ENCODE measurements at regions not wholly inside any gene's neighbourhood (a gene's known extent, or its start where the extent isn't known, plus 50 kb on each side); places are given as distances from the start of the nearest gene placed in this dataset.

GRCh38 chr2:47257946-47258348, 81.6 kb upstream of the CALM2 start:
- no TSS peak for BruUV-seq (replicated peaks)
- Histone ChIP-seq H3K4me1 (replicated peaks in 1 of 2; ENCODE audit: control insufficient read depth in 2 of 2, insufficient read depth in 2 of 2, low read length in 2 of 2) (peaks cover 0 to 2% of the 10 kb centered on the region in 2 experiments; a peak in 2 of 5 replicates), H3K9ac (ENCODE audit: insufficient read depth in 1 of 2, low read depth in 2 of 2, low read length in 2 of 2) (no peak overlapping the region), H4K20me1 (replicated peaks; ENCODE audit: control insufficient read depth, insufficient read depth, low read length) (no peaks in the 10 kb centered on the region), H3K9me1 (ENCODE audit: control insufficient read depth, insufficient read depth, low read length) (no peaks in the 10 kb centered on the region), H3K36me3 (ENCODE audit: control insufficient read depth, insufficient read depth, low read length) (no peaks in the 10 kb centered on the region), H3K79me2 (ENCODE audit: control insufficient read depth, insufficient read depth, low read length) (no peaks in the 10 kb centered on the region), H3K27ac (ENCODE audit: extremely low read depth, low read depth, low read length) (no peak overlapping the region), H3K4me2 (ENCODE audit: insufficient read depth, low read length) (no peak overlapping the region), H2AFZ (ENCODE audit: low read depth, low read length) (peak overlapping the region; percentile 14; the same call in 1 of the 2 replicates), H3K4me3 (no peak overlapping the region), H3K27me3 (ENCODE audit: control insufficient read depth in 2 of 2, insufficient read depth in 2 of 2, low read length in 2 of 2) (no peaks in the 10 kb centered on the region), H3K9me3 (replicated peaks; ENCODE audit: control insufficient read depth, insufficient read depth, low read depth, low read length) (no peaks in the 10 kb centered on the region)
- DNase-seq (ENCODE audit: extremely low read depth in 1 of 4, low spot score in 3 of 4) (no peak), ATAC-seq (no peak), FAIRE-seq (no peak)
- in situ Hi-C loops (cut with MboI) (no loop called here), intact Hi-C loops (cut with micrococcal nuclease) (no loop called here)
- TF ChIP-seq ZMIZ1 (IDR thresholded peaks at IDR 0.05; ENCODE audit: low read depth in 2 of 2, low read length in 2 of 2) (no peak), ZBTB9 (CRISPR knock-in tag; IDR thresholded peaks at IDR 0.05) (no peak), ATF7 (IDR thresholded peaks at IDR 0.05) (no peak), DMBX1 (CRISPR knock-in tag; IDR thresholded peaks at IDR 0.05; ENCODE audit: borderline replicate concordance) (no peak), NCOA4 (IDR thresholded peaks at IDR 0.05; ENCODE audit: partially characterized antibody) (no peak), ZNF224 (CRISPR knock-in tag; IDR thresholded peaks at IDR 0.05) (no peak), KLF6 (CRISPR knock-in tag; IDR thresholded peaks at IDR 0.05; ENCODE audit: borderline replicate concordance) (no peak), ZC3H8 (IDR thresholded peaks at IDR 0.05) (no peak)
- TF ChIP-seq, protein P1, sequence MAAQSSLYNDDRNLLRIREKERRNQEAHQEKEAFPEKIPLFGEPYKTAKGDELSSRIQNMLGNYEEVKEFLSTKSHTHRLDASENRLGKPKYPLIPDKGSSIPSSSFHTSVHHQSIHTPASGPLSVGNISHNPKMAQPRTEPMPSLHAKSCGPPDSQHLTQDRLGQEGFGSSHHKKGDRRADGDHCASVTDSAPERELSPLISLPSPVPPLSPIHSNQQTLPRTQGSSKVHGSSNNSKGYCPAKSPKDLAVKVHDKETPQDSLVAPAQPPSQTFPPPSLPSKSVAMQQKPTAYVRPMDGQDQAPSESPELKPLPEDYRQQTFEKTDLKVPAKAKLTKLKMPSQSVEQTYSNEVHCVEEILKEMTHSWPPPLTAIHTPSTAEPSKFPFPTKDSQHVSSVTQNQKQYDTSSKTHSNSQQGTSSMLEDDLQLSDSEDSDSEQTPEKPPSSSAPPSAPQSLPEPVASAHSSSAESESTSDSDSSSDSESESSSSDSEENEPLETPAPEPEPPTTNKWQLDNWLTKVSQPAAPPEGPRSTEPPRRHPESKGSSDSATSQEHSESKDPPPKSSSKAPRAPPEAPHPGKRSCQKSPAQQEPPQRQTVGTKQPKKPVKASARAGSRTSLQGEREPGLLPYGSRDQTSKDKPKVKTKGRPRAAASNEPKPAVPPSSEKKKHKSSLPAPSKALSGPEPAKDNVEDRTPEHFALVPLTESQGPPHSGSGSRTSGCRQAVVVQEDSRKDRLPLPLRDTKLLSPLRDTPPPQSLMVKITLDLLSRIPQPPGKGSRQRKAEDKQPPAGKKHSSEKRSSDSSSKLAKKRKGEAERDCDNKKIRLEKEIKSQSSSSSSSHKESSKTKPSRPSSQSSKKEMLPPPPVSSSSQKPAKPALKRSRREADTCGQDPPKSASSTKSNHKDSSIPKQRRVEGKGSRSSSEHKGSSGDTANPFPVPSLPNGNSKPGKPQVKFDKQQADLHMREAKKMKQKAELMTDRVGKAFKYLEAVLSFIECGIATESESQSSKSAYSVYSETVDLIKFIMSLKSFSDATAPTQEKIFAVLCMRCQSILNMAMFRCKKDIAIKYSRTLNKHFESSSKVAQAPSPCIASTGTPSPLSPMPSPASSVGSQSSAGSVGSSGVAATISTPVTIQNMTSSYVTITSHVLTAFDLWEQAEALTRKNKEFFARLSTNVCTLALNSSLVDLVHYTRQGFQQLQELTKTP (IDR thresholded peaks at IDR 0.05; ENCODE audit: low read depth in 1 of 2, partially characterized antibody in 2 of 2) = peak in 1 of 2 experiments; percentile 21
- ChIA-PET CTCF (ENCODE audit: low intra/inter-chr PET ratio) (no interaction called here), POLR2A (no interaction called here)
- WGBS (ENCODE audit: insufficient coverage, low coverage, missing lambda C conversion rate) = 25% methylated on average over 2 of the region's 2 CpGs

All from K562 (cell line).